Adrenal gland (tissue), 9 donors: ENCODE measurements at regions not wholly inside any gene's neighbourhood (a gene's known extent, or its start where the extent isn't known, plus 50 kb on each side); places are given as distances from the start of the nearest gene placed in this dataset.

Experiments used
- DNase-seq, 7 donors: peaks; one replicate each; pipeline ENCODE4 v3.0.0-alpha.2; 2019 to 2020
- H3K27ac ChIP-seq, 5 donors: fragments of 200-600 bp; sonication (generic) in 4 of 5; 1 replicate in 3 of 5; 2 replicates in 2 of 5; pipeline versions ENCODE4 v1.5.1 to v1.8.0; 2016 to 2020; ENCODE audit warnings: mild to moderate bottlenecking in 1 of 5
- H3K27me3 ChIP-seq: fragments of 200-600 bp; 2 replicates; pipeline ENCODE4 v1.8.0; 2021
- H3K36me3 ChIP-seq, 2 donors: fragments of 200-600 bp; replicated peaks in 1 of 2; 1 replicate in 1 of 2; 2 replicates in 1 of 2; pipeline versions ENCODE4 v1.5.1 to v1.8.0; 2018 to 2022
- H3K4me1 ChIP-seq, 2 donors: fragments of 200-600 bp; replicated peaks in 1 of 2; 1 replicate in 1 of 2; 2 replicates in 1 of 2; pipeline versions ENCODE4 v1.5.1 to v1.8.0; 2018 to 2021
- H3K4me3 ChIP-seq, 4 donors: fragments of 200-600 bp; sonication (generic) in 3 of 4; one replicate each; pipeline ENCODE4 v1.5.1; 2016 to 2018
- H3K9me3 ChIP-seq, 3 donors: fragments of 200-600 bp; sonication (generic) in 1 of 3; replicated peaks in 1 of 3; 1 replicate in 2 of 3; 2 replicates in 1 of 3; pipeline versions ENCODE4 v1.5.1 to v1.8.0; 2016 to 2021
- CTCF ChIP-seq, 6 experiments: fragments of 450-650 bp in 4 of 6; fragments of 200-600 bp in 2 of 6; sonication (generic) in 1 of 6; IDR thresholded peaks; 1 replicate in 5 of 6; 2 replicates in 1 of 6; pipeline versions ENCODE4 v1.5.1 to v1.8.0; 2016 to 2021; ENCODE audit warnings: antibody characterized with exemption in 6 of 6, mild to moderate bottlenecking in 2 of 6, moderate library complexity in 1 of 6
- POLR2A ChIP-seq, 2 donors: fragments of 450-650 bp; IDR thresholded peaks; one replicate each; pipeline ENCODE4 v1.6.1; 2017; ENCODE audit warnings: antibody characterized with exemption in 2 of 2, mild to moderate bottlenecking in 2 of 2, moderate library complexity in 1 of 2
- WGBS, 4 donors: extraction: QIAGEN DNeasy Blood & Tissue Kit in 2 of 4; methylation state at CpG; one replicate each; pipeline versions ENCODE4 v1.1.5 to v1.1.7; 2013 to 2017; 5-methylcytosine and 5-hydroxymethylcytosine counted together
- intact Hi-C, 2 donors: fragments of 100-400 bp; cut with DNase I; formaldehyde crosslinking; loops; one replicate each; pipeline versions ENCODE4 v1.14.1 to v1.15.0; 2022 to 2023
- donor health status: healthy with polysubstance abuse.
- donor health status: Bipolar disorder and iron deficiency.
- donor health status: DM: yes; HTN: yes; CAD: no.
- donor health status: DM: no; HTN: no; CAD: no.
- donor health status: DM: no; HTN: no; CAD: no.

GRCh38 chr22:34490886-34491285 is 570.6 kb upstream of the LARGE1 start:
- intact Hi-C loops, result no loop called here
- Histone ChIP-seq H3K36me3 (no peaks in the 10 kb centered on the region), H3K9me3 (no peaks in the 10 kb centered on the region), H3K27me3 (no peaks in the 10 kb centered on the region), H3K4me1 (no peaks in the 10 kb centered on the region), H3K27ac (no peak overlapping the region), H3K4me3 (no peak overlapping the region)
- DNase-seq, result no peak
- WGBS, 4 donors, result 13 to 42% (median 26%) methylated on average over 2 of the region's 2 CpGs
- TF ChIP-seq POLR2A (IDR thresholded peaks at IDR 0.05), result no peak
- no peak for TF ChIP-seq CTCF (IDR thresholded peaks at IDR 0.05)

- no peak for DNase-seq
- Histone ChIP-seq H3K27me3 (no peaks in the 10 kb centered on the region), H3K4me1 (no peaks in the 10 kb centered on the region), H3K9me3 (no peaks in the 10 kb centered on the region), H3K36me3 (no peaks in the 10 kb centered on the region), H3K27ac (no peak overlapping the region), H3K4me3 (no peak overlapping the region)
- 65 to 78% (median 68%) methylated on average over 3 of the region's 3 CpGs for WGBS, 4 donors
- TF ChIP-seq CTCF (IDR thresholded peaks at IDR 0.05), result no peak
- TF ChIP-seq POLR2A (IDR thresholded peaks at IDR 0.05), result no peak
- intact Hi-C loops, result no loop called here
Observed at GRCh38 chr22:34493486-34493885, 572.5 kb upstream of the ISX start.

GRCh38 chr22:34501366-34501965 is 564.5 kb upstream of the ISX start:
- WGBS, 4 donors, result 78 to 100% (median 86%) methylated on average over 1 of the region's 1 CpG
- Histone ChIP-seq H3K36me3 (no peaks in the 10 kb centered on the region), H3K9me3 (no peaks in the 10 kb centered on the region), H3K4me1 (no peaks in the 10 kb centered on the region), H3K4me3 (no peak overlapping the region), H3K27me3 (no peaks in the 10 kb centered on the region), H3K27ac (no peak overlapping the region)
- intact Hi-C loops, result no loop called here
- TF ChIP-seq POLR2A (IDR thresholded peaks at IDR 0.05), result no peak
- TF ChIP-seq CTCF (IDR thresholded peaks at IDR 0.05), result no peak
- DNase-seq, result no peak

- DNase-seq, result no peak
- WGBS, 4 donors, result 43 to 55% (median 45%) methylated on average over 5 of the region's 5 CpGs
- no peaks in the 10 kb centered on the region for H3K36me3 ChIP-seq
- no peaks in the 10 kb centered on the region for H3K4me1 ChIP-seq
- no peak overlapping the region for H3K4me3 ChIP-seq
- H3K27ac ChIP-seq, result no peak overlapping the region
- no peak for TF ChIP-seq POLR2A (IDR thresholded peaks at IDR 0.05)
- no peak for TF ChIP-seq CTCF (IDR thresholded peaks at IDR 0.05)
- intact Hi-C loops, result no loop called here
- no peaks in the 10 kb centered on the region for H3K9me3 ChIP-seq
- no peaks in the 10 kb centered on the region for H3K27me3 ChIP-seq
Observed at GRCh38 chr22:34502821-34503220, 563.1 kb upstream of the ISX start.
